KG1 (cell line): ENCODE measurements at regions not wholly inside any gene's neighbourhood (a gene's known extent, or its start where the extent isn't known, plus 50 kb on each side); places are given as distances from the start of the nearest gene placed in this dataset.
"Not testable (repeated sequence)": the region's sequence is repeated elsewhere in the genome, so short reads cannot be mapped to it uniquely, and the experiment has no call there.

ENCODE experiments used
- DNase-seq: peaks from one replicate; lab custom pipeline; 2025; lab: John Stamatoyannopoulos, UW

GRCh38 chr5:14942212-14942611 is 70.6 kb upstream of the ANKH start:
- DNase-seq: no peak

GRCh38 chr5:14937254-14937653 is 65.7 kb upstream of the ANKH start:
- DNase-seq: no peak

- DNase-seq: no peak
These were observed 65.0 kb upstream of the ANKH start for GRCh38 chr5:14936588-14936987.

GRCh38 chr5:14935341-14935740 is 63.8 kb upstream of the ANKH start:
- DNase-seq: no peak

GRCh38 chr5:14932902-14933469 is 61.4 kb upstream of the ANKH start:
- no peak for DNase-seq

GRCh38 chr5:14930486-14930885 is 58.9 kb upstream of the ANKH start:
- no peak for DNase-seq

- DNase-seq: no peak
These were observed 57.9 kb upstream of the ANKH start for GRCh38 chr5:14929293-14930065.

- no peak for DNase-seq
These were observed 57.1 kb upstream of the ANKH start for GRCh38 chr5:14928661-14929060.

- no peak for DNase-seq
These were observed 53.7 kb upstream of the ANKH start for GRCh38 chr5:14925326-14925725.

- not testable (repeated sequence) for DNase-seq
These were observed 51.4 kb upstream of the ANKH start for GRCh38 chr5:14922952-14923351.

- no peak for DNase-seq
These were observed 50.9 kb upstream of the ANKH start for GRCh38 chr5:14922456-14922855.
